H1 (cell line): ENCODE measurements at regions not wholly inside any gene's neighbourhood (a gene's known extent, or its start where the extent isn't known, plus 50 kb on each side); places are given as distances from the start of the nearest gene placed in this dataset.

Source experiments
- CTCF ChIA-PET: fragments of 300-600 bp; sonication (Branson Sonifier 250); formaldehyde crosslinking; loops from one replicate; lab custom pipeline; 2021; ENCODE audit not compliant: partially characterized antibody; lab: Charles Lee
- POLR2A ChIA-PET: fragments of 300-600 bp; sonication (Branson Sonifier 250); formaldehyde crosslinking; loops from one replicate; lab custom pipeline; 2021; ENCODE audit warnings: inconsistent platforms; ENCODE audit not compliant: partially characterized antibody; lab: Charles Lee
- DNase-seq, 2 experiments: peaks; one replicate each; pipeline versions ENCODE4 v3.0.0 to v3.0.0-alpha.2; 2010 to 2022; ENCODE audit warnings: low spot score in 2 of 2, low read depth in 1 of 2, mixed read lengths in 1 of 2
- FAIRE-seq: peaks from 2 replicates; lab custom pipeline; 2011; peaks lifted over from hg19 to GRCh38; lab: Jason Lieb, UNC
- H2AFZ ChIP-seq: 2 replicates; pipeline ENCODE4 v1.8.1; 2012; ENCODE audit warnings: low read length, inconsistent platforms
- H2AK5ac ChIP-seq: 2 replicates; pipeline ENCODE4 v1.6.1; 2013; ENCODE audit warnings: low read depth, low read length
- H2BK120ac ChIP-seq: replicated peaks from 2 replicates; pipeline ENCODE3; 2013; ENCODE audit warnings: low read depth, low read length, inconsistent platforms
- H2BK12ac ChIP-seq: 2 replicates; pipeline ENCODE4 v1.6.1; 2013; ENCODE audit warnings: low read depth, low read length
- H2BK15ac ChIP-seq: 2 replicates; pipeline ENCODE4 v1.6.1; 2013; ENCODE audit warnings: low read length
- H2BK20ac ChIP-seq: 2 replicates; pipeline ENCODE4 v1.6.1; 2013; ENCODE audit warnings: low read length
- H2BK5ac ChIP-seq: 2 replicates; pipeline ENCODE4 v1.6.1; 2013; ENCODE audit warnings: low read depth, low read length
- H3K14ac ChIP-seq: 2 replicates; pipeline ENCODE4 v1.6.1; 2013; ENCODE audit warnings: inconsistent platforms; ENCODE audit not compliant: insufficient read length
- H3K18ac ChIP-seq: 2 replicates; pipeline ENCODE4 v1.6.1; 2013; ENCODE audit warnings: low read length; ENCODE audit errors: extremely low read depth
- H3K23ac ChIP-seq: 2 replicates; pipeline ENCODE4 v1.6.1; 2013; ENCODE audit warnings: inconsistent platforms; ENCODE audit not compliant: insufficient read length
- H3K23me2 ChIP-seq: 2 replicates; pipeline ENCODE4 v1.6.1; 2013; ENCODE audit warnings: low read depth, low read length
- H3K27ac ChIP-seq: 2 replicates; pipeline ENCODE4 v1.6.1; 2011; ENCODE audit warnings: low read depth, low read length, inconsistent platforms
- H3K27me3 ChIP-seq, 4 experiments: replicated peaks in 1 of 4; 1 replicate in 1 of 4; 2 replicates in 3 of 4; pipeline versions ENCODE4 v1.6.1 to v1.8.1; 2011 to 2013; ENCODE audit warnings: low read length in 3 of 4, mild to moderate bottlenecking in 3 of 4, inconsistent platforms in 2 of 4, mixed read lengths in 2 of 4, moderate library complexity in 1 of 4; ENCODE audit not compliant: control insufficient read depth in 3 of 4, insufficient read depth in 3 of 4; ENCODE audit errors: extremely low read depth in 1 of 4
- H3K36me3 ChIP-seq, 4 experiments: 2 replicates each; pipeline versions ENCODE4 v1.6.1 to v1.8.1; 2011 to 2013; ENCODE audit warnings: mild to moderate bottlenecking in 4 of 4, low read length in 3 of 4, moderate library complexity in 2 of 4, control low read depth in 1 of 4, inconsistent platforms in 1 of 4; ENCODE audit not compliant: insufficient read depth in 4 of 4, control insufficient read depth in 2 of 4
- H3K4ac ChIP-seq: replicated peaks from 2 replicates; pipeline ENCODE3; 2013; ENCODE audit warnings: low read length, low read depth, mixed read lengths, inconsistent platforms; ENCODE audit not compliant: insufficient read length
- H3K4me1 ChIP-seq, 4 experiments: replicated peaks in 1 of 4; 1 replicate in 1 of 4; 2 replicates in 3 of 4; pipeline versions ENCODE4 v1.6.1 to v1.8.1; 2011 to 2013; ENCODE audit warnings: low read length in 3 of 4, inconsistent platforms in 2 of 4, mixed read lengths in 1 of 4; ENCODE audit not compliant: insufficient read depth in 4 of 4, control insufficient read depth in 3 of 4
- H3K4me2 ChIP-seq, 2 experiments: 2 replicates each; pipeline versions ENCODE4 v1.6.1 to v1.8.1; 2011 to 2013; ENCODE audit warnings: low read depth in 2 of 2, low read length in 2 of 2, control low read depth in 1 of 2, inconsistent platforms in 1 of 2, mild to moderate bottlenecking in 1 of 2; ENCODE audit not compliant: insufficient read depth in 1 of 2
- H3K4me3 ChIP-seq, 4 experiments: fragments of 200-600, 300-600 bp in 1 of 4; sonication (generic), shearing (Covaris generic), sonication (Bioruptor Twin) in 1 of 4; 2 replicates each; pipeline versions ENCODE4 v1.5.1 to v1.8.1; 2011 to 2016; ENCODE audit warnings: low read length in 4 of 4, low read depth in 3 of 4, control low read depth in 2 of 4, inconsistent platforms in 2 of 4, mild to moderate bottlenecking in 2 of 4, mixed read lengths in 1 of 4, moderate library complexity in 1 of 4; ENCODE audit not compliant: insufficient read depth in 2 of 4; ENCODE audit errors: extremely low read depth in 1 of 4
- H3K56ac ChIP-seq: replicated peaks from 2 replicates; pipeline ENCODE3; 2013; ENCODE audit warnings: low read depth, mild to moderate bottlenecking, mixed read lengths, low read length, inconsistent platforms; ENCODE audit not compliant: insufficient read length
- H3K79me1 ChIP-seq: 2 replicates; pipeline ENCODE4 v1.6.1; 2013; ENCODE audit warnings: low read depth, low read length, control low read depth
- H3K79me2 ChIP-seq, 2 experiments: 2 replicates each; pipeline versions ENCODE4 v1.6.1 to v1.8.1; 2012 to 2013; ENCODE audit warnings: low read length in 2 of 2, mild to moderate bottlenecking in 2 of 2, inconsistent platforms in 1 of 2; ENCODE audit not compliant: insufficient read depth in 2 of 2, control insufficient read depth in 1 of 2
- H3K9ac ChIP-seq, 4 experiments: replicated peaks in 1 of 4; 1 replicate in 1 of 4; 2 replicates in 3 of 4; pipeline versions ENCODE4 v1.6.1 to v1.8.1; 2011 to 2013; ENCODE audit warnings: low read depth in 3 of 4, low read length in 3 of 4, control low read depth in 2 of 4, mild to moderate bottlenecking in 2 of 4, moderate library complexity in 2 of 4, inconsistent platforms in 1 of 4; ENCODE audit errors: extremely low read depth in 1 of 4
- H3K9me3 ChIP-seq, 2 experiments: 2 replicates each; pipeline versions ENCODE4 v1.6.1 to v1.8.1; 2012 to 2013; ENCODE audit warnings: mild to moderate bottlenecking in 2 of 2, moderate library complexity in 2 of 2, control low read depth in 1 of 2, inconsistent platforms in 1 of 2, low read depth in 1 of 2, low read length in 1 of 2, mixed read lengths in 1 of 2; ENCODE audit not compliant: insufficient read depth in 2 of 2
- H4K20me1 ChIP-seq, 2 experiments: replicated peaks in 1 of 2; 2 replicates each; pipeline versions ENCODE3 to v1.8.1; 2011 to 2013; ENCODE audit warnings: inconsistent platforms in 2 of 2, low read length in 2 of 2, mild to moderate bottlenecking in 1 of 2; ENCODE audit not compliant: insufficient read depth in 2 of 2, control insufficient read depth in 1 of 2
- H4K5ac ChIP-seq: 2 replicates; pipeline ENCODE4 v1.6.1; 2013; ENCODE audit warnings: low read length, low read depth, mixed read lengths, inconsistent platforms; ENCODE audit not compliant: insufficient read length
- H4K8ac ChIP-seq: 2 replicates; pipeline ENCODE4 v1.8.0; 2013; ENCODE audit warnings: mild to moderate bottlenecking, moderate library complexity, low read length, inconsistent platforms; ENCODE audit not compliant: insufficient read depth; ENCODE audit errors: extremely low read depth
- H4K91ac ChIP-seq: replicated peaks from 2 replicates; pipeline ENCODE3; 2013; ENCODE audit warnings: low read length, mixed read lengths, inconsistent platforms; ENCODE audit not compliant: insufficient read length
- CBX5 ChIP-seq: fragments of 300-800, 300-1000 bp; sonication (generic); IDR thresholded peaks from 2 replicates; pipeline ENCODE4 v1.7.1; 2016; ENCODE audit warnings: antibody characterized with exemption, low read length, low read depth
- JUN ChIP-seq: IDR thresholded peaks from 2 replicates; pipeline ENCODE4 v1.6.1; 2011; ENCODE audit warnings: low read depth, mild to moderate bottlenecking, improper control_type of control experiment, low read length
- JUND ChIP-seq: IDR thresholded peaks from 2 replicates; pipeline ENCODE4 v1.6.1; 2011; ENCODE audit warnings: mild to moderate bottlenecking, improper control_type of control experiment, low read length
- KDM4A ChIP-seq: IDR thresholded peaks from one replicate; pipeline ENCODE4 v1.7.1; 2012; ENCODE audit warnings: low read depth, mild to moderate bottlenecking, moderate library complexity, low read length, inconsistent platforms; ENCODE audit not compliant: severe bottlenecking
- KDM5A ChIP-seq: fragments of 200-600 bp; IDR thresholded peaks from 2 replicates; pipeline ENCODE4 v1.7.1; 2012; ENCODE audit warnings: mild to moderate bottlenecking, low read length, inconsistent platforms, mixed read lengths
- MAX ChIP-seq: IDR thresholded peaks from 2 replicates; pipeline ENCODE4 v1.6.1; 2012; ENCODE audit warnings: inconsistent platforms
- POLR2A ChIP-seq, 2 experiments: IDR thresholded peaks; 1 replicate in 1 of 2; 2 replicates in 1 of 2; pipeline ENCODE4 v1.6.1; 2011; ENCODE audit warnings: low read depth in 2 of 2, low read length in 2 of 2, mild to moderate bottlenecking in 2 of 2; ENCODE audit errors: control extremely low read depth in 1 of 2
- RAD21 ChIP-seq, 2 experiments: IDR thresholded peaks in 1 of 2; conservative IDR thresholded peaks in 1 of 2; 2 replicates each; pipeline ENCODE4 v1.6.1; 2011; ENCODE audit warnings: low read depth in 2 of 2, low read length in 2 of 2, improper control_type of control experiment in 1 of 2, inconsistent platforms in 1 of 2, mild to moderate bottlenecking in 1 of 2, moderate library complexity in 1 of 2
- SAP30 ChIP-seq: fragments of 300-600 bp; sonication (generic); IDR thresholded peaks from 2 replicates; pipeline ENCODE4 v1.7.1; 2012; ENCODE audit warnings: low read length, moderate library complexity, mild to moderate bottlenecking, inconsistent platforms; ENCODE audit not compliant: insufficient read depth, insufficient replicate concordance
- SIN3A ChIP-seq, 2 experiments: IDR thresholded peaks in 1 of 2; conservative IDR thresholded peaks in 1 of 2; 2 replicates each; pipeline ENCODE4 v1.6.1; 2011 to 2012; ENCODE audit warnings: low read length in 2 of 2, improper control_type of control experiment in 1 of 2, low read depth in 1 of 2, mild to moderate bottlenecking in 1 of 2
- SIRT6 ChIP-seq: IDR thresholded peaks from one replicate; pipeline ENCODE4 v1.7.1; 2012; ENCODE audit warnings: low read length, inconsistent platforms
- SP1 ChIP-seq: IDR thresholded peaks from 2 replicates; pipeline ENCODE4 v1.6.1; 2011; ENCODE audit warnings: low read depth, low read length
- USF2 ChIP-seq: IDR thresholded peaks from 2 replicates; pipeline ENCODE4 v1.6.1; 2011; ENCODE audit warnings: low read length, improper control_type of control experiment
- YY1 ChIP-seq: IDR thresholded peaks from 2 replicates; pipeline ENCODE4 v1.6.1; 2011; ENCODE audit warnings: low read depth, mild to moderate bottlenecking, low read length
- WGBS, 2 experiments: shearing (Covaris generic) in 1 of 2; methylation state at CpG; one replicate each; pipeline versions ENCODE4 v1.1.6 to v1.1.7; 2013 to 2015; ENCODE audit warnings: low lambda C conversion rate in 2 of 2, mixed read lengths in 2 of 2, inconsistent platforms in 1 of 2, low coverage in 1 of 2, missing lambda C conversion rate in 1 of 2; ENCODE audit not compliant: insufficient replicate concordance in 2 of 2, insufficient coverage in 1 of 2, insufficient read length in 1 of 2; ENCODE audit errors: extremely low coverage in 1 of 2, missing lambda C conversion rate in 1 of 2; 5-methylcytosine and 5-hydroxymethylcytosine counted together

GRCh38 chr3:146803745-146804144 lies 198.6 kb upstream of the PLSCR5 start:
- Histone ChIP-seq H3K18ac (no peak overlapping the region), H3K23ac (no peak overlapping the region), H3K9me3 (no peaks in the 10 kb centered on the region), H2BK120ac (no peak overlapping the region), H4K8ac (no peak overlapping the region), H3K4ac (no peak overlapping the region), H2BK5ac (no peak overlapping the region), H3K4me2 (no peak overlapping the region), H4K91ac (no peak overlapping the region), H3K4me3 (no peak overlapping the region), H3K23me2 (no peaks in the 10 kb centered on the region), H3K14ac (no peak overlapping the region), H3K36me3 (no peaks in the 10 kb centered on the region), H2BK20ac (no peak overlapping the region), H2BK15ac (no peak overlapping the region), H3K4me1 (no peaks in the 10 kb centered on the region), H3K9ac (no peak overlapping the region), H3K79me2 (no peaks in the 10 kb centered on the region), H2AK5ac (no peak overlapping the region), H3K27ac (no peak overlapping the region), H4K20me1 (no peaks in the 10 kb centered on the region), H4K5ac (no peak overlapping the region), H2BK12ac (no peak overlapping the region), H3K56ac (no peak overlapping the region), H3K27me3 (no peaks in the 10 kb centered on the region), H3K79me1 (no peaks in the 10 kb centered on the region), H2AFZ (0 out of 2 replicates have a peak overlapping the region, but pooled peaks have one; percentile 25)
- FAIRE-seq (no peak), DNase-seq (peak in 1 of 2 experiments; percentile 7)
- 78% methylated on average over 2 of the region's 2 CpGs; no CpG with 5 or more reads in 1 of the 2 experiments for WGBS, 2 experiments
- POLR2A ChIA-PET: no interaction called here
- CTCF ChIA-PET: no interaction called here
- TF ChIP-seq JUND (no peak), MAX (no peak), POLR2A (IDR thresholded peaks at IDR 0.05; ENCODE audit: control extremely low read depth in 1 of 2, low read depth in 2 of 2, low read length in 2 of 2) (no peak), CBX5 (no peak), KDM4A (no peak), JUN (no peak), SIN3A (conservative IDR thresholded peaks at IDR 0.05 in 1 of 2, IDR thresholded peaks at IDR 0.05 in 1 of 2; ENCODE audit: low read depth in 1 of 2, low read length in 2 of 2) (no peak), USF2 (no peak), SIRT6 (no peak), KDM5A (no peak), SAP30 (no peak), SP1 (no peak), YY1 (no peak), RAD21 (IDR thresholded peaks at IDR 0.05 in 1 of 2, conservative IDR thresholded peaks at IDR 0.05 in 1 of 2; ENCODE audit: low read depth in 2 of 2, low read length in 2 of 2) (no peak)
